ENCODE measurements at regions not wholly inside any gene's neighbourhood (a gene's known extent, or its start where the extent isn't known, plus 50 kb on each side); places are given as distances from the start of the nearest gene placed in this dataset.

DNA sequence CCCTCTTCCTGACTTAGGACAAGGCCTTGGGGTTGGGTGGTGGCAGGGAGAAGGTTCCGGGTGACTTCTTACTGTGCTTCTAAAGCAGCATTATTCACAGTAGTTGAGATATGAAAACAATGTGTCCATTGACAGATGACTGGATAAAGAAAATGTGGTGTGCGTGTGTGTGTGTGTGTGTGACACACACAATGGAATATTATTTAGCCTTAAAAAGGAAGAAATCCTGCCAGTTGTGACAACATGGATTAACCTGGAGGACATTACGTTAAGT, 128.1 kb upstream of the RASGRP1 start:
- no peak for TF ChIP-seq CTCF (IDR thresholded peaks at IDR 0.05 in 8 of 11, conservative IDR thresholded peaks at IDR 0.05 in 3 of 11)
- TF ChIP-seq POLR2A (IDR thresholded peaks at IDR 0.05) = no peak

Measured in spleen (tissue), 7 donors.